Brain microvascular endothelial cell (primary cell): ENCODE measurements at regions not wholly inside any gene's neighbourhood (a gene's known extent, or its start where the extent isn't known, plus 50 kb on each side); places are given as distances from the start of the nearest gene placed in this dataset.

Experiments
- DNase-seq: peaks from one replicate; pipeline ENCODE4 v3.0.0-alpha.2; 2020
- H3K27ac ChIP-seq: fragments of 250-450 bp; sonication (Bioruptor Pico); 2 replicates; pipeline ENCODE4 v1.5.1; 2020; ENCODE audit warnings: mild to moderate bottlenecking, moderate library complexity
- H3K27me3 ChIP-seq: fragments of 250-450 bp; sonication (Bioruptor Pico); replicated peaks from 2 replicates; pipeline ENCODE4 v1.5.1; 2020; ENCODE audit warnings: mild to moderate bottlenecking
- H3K36me3 ChIP-seq: fragments of 250-450 bp; sonication (Bioruptor Pico); replicated peaks from 2 replicates; pipeline ENCODE4 v1.5.1; 2020; ENCODE audit warnings: mild to moderate bottlenecking
- H3K4me3 ChIP-seq: 2 replicates; pipeline ENCODE4 v1.5.1; 2011; ENCODE audit warnings: low read depth, mild to moderate bottlenecking, control low read depth, low read length, moderate library complexity
- in situ Hi-C: cut with HindIII; loops from 2 replicates; pipeline ENCODE4 v1.10.0; 2017; ENCODE audit warnings: low sequenced_read_pairs, low pct_ligation_motif_present
- TF ChIP-seq, protein P1 (sequence below): IDR thresholded peaks from 2 replicates; pipeline ENCODE4 v1.5.1; 2011; ENCODE audit warnings: low read depth, mild to moderate bottlenecking, moderate library complexity, low read length, control low read depth, inconsistent platforms; ENCODE audit errors: missing control alignments

DNA sequence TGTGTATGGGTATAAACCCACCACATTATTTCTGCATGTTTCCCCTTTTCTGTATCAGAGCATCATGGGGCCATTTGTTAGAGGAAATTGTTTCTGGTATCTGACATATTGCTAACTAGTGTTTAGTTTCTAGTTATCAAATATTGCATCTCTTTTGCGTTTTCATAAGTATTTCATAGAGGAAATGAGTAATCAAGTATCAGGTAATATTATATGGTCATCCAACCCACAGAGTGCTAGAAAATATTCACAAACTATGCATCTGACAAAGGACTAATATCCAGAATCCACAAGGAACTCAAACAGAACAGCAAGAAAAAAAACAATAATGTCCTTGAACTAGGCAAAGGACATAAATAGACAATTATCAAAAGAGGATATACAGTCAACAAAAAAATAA is 258.9 kb upstream of the LRIG3 start:
- Histone ChIP-seq H3K4me3 (no peak overlapping the region), H3K27ac (no peak overlapping the region), H3K36me3 (no peaks in the 10 kb centered on the region), H3K27me3 (no peaks in the 10 kb centered on the region)
- TF ChIP-seq, protein P1, sequence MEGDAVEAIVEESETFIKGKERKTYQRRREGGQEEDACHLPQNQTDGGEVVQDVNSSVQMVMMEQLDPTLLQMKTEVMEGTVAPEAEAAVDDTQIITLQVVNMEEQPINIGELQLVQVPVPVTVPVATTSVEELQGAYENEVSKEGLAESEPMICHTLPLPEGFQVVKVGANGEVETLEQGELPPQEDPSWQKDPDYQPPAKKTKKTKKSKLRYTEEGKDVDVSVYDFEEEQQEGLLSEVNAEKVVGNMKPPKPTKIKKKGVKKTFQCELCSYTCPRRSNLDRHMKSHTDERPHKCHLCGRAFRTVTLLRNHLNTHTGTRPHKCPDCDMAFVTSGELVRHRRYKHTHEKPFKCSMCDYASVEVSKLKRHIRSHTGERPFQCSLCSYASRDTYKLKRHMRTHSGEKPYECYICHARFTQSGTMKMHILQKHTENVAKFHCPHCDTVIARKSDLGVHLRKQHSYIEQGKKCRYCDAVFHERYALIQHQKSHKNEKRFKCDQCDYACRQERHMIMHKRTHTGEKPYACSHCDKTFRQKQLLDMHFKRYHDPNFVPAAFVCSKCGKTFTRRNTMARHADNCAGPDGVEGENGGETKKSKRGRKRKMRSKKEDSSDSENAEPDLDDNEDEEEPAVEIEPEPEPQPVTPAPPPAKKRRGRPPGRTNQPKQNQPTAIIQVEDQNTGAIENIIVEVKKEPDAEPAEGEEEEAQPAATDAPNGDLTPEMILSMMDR: no peak
- no peak for DNase-seq
- in situ Hi-C loops: no loop called here

DNA sequence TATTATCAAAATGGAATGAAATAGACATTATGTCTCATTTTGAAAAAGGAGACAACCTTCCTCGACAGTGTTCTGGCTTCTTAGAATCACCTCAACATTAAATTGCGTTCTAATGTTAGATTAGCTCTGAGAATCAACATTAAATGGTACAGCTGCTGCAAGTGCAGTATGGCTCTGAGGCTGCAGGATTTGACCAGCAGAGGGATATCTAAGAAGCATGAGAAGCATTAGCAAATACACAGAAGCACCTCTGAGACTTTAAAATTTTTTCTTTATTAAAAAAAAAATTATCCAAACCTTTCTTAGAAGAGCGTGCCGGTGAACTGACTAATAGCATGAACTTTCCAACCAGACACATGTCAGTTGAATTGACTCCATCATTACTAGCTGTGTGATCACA is 253.4 kb upstream of the LRIG3 start:
- no peak overlapping the region for H3K27ac ChIP-seq
- H3K27me3 ChIP-seq: no peaks in the 10 kb centered on the region
- no peak for DNase-seq
- H3K36me3 ChIP-seq: no peaks in the 10 kb centered on the region
- no peak overlapping the region for H3K4me3 ChIP-seq
- in situ Hi-C loops: no loop called here
- TF ChIP-seq, protein P1: peak; percentile 52

GRCh38 chr12:59168647-59169046 is 248.3 kb upstream of the LRIG3 start:
- TF ChIP-seq, protein P1: no peak
- in situ Hi-C loops: no loop called here
- Histone ChIP-seq H3K27ac (no peak overlapping the region), H3K36me3 (no peaks in the 10 kb centered on the region), H3K27me3 (no peaks in the 10 kb centered on the region), H3K4me3 (no peak overlapping the region)
- no peak for DNase-seq

DNA sequence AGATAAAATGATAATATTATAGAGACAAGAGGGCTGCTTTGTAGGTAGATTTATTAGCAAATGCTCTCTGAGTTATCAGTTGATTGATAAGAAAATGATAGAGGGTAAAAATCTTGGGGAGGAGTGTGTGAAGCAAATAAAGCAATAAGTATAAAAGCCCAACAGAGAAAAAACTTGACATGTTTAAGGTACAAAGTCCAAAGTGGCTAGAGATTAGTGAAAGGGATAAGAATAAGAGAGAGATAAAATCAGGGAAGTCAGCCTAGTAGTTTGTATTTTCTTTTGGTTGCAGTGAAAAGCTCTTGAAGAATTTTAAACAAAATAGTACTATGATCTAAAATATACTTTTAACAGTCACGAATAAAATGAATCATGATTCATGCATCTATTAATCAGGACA is 246.2 kb upstream of the LRIG3 start:
- Histone ChIP-seq H3K4me3 (no peak overlapping the region), H3K27me3 (no peaks in the 10 kb centered on the region), H3K36me3 (no peaks in the 10 kb centered on the region), H3K27ac (no peak overlapping the region)
- in situ Hi-C loops: no loop called here
- no peak for DNase-seq
- TF ChIP-seq, protein P1: no peak

DNA sequence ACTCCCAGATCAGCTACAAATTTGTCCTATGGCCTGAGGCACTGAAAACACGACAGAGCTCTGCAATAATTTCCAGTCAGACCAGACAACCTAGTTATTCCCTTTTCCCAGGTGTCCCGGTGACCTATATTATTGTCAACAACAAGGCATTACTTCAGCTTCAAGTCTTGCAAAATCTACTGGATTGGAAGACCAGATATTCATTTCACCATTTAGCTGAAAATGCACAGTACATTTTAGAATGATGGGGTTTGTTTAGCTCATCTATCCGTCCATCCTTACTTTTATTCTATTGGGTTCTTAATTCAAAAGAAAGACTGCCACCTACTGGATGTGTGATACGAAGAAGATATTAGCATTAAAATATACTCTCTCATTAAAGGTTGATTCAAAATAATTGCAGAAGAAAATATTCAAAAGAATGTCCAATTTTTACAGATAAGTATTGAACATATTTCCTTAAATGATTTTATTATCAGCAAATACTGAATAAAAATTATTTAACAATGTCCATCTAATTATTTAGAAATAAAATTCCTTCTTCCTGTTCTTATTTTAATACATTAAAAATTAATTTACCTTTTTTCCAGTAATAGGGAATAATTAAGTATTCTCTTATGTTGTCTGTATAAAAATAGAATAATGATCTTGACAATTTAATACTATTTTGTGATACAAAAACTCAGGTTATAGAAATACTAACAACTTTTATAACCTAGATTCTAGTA is 244.9 kb upstream of the LRIG3 start:
- DNase-seq: no peak
- Histone ChIP-seq H3K36me3 (no peaks in the 10 kb centered on the region), H3K27ac (peak overlapping the region; percentile 11), H3K27me3 (no peaks in the 10 kb centered on the region), H3K4me3 (no peak overlapping the region)
- in situ Hi-C loops: no loop called here
- TF ChIP-seq, protein P1: peak; percentile 27

DNA sequence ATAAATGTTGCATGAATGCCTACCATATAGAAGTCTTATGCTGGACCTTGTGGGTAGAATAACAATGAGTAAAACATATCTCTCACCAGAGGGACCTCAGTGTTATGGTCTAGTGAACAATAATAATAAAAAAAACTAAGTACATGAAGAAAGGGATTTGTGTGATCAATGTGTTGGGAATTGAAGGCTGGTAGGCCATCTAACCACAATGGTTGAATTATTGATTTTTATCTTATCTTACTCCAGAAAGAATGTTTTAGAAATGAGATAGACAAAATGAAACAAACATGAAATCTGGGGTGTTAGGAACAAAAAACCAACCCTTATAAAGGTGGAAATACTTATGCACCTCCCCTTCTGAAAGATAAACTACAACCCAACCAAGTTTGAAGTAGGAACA is 243.9 kb upstream of the LRIG3 start:
- in situ Hi-C loops: no loop called here
- TF ChIP-seq, protein P1: no peak
- H3K4me3 ChIP-seq: no peak overlapping the region
- no peaks in the 10 kb centered on the region for H3K27me3 ChIP-seq
- DNase-seq: peak; percentile 31
- H3K36me3 ChIP-seq: no peaks in the 10 kb centered on the region
- peak overlapping the region; percentile 11 for H3K27ac ChIP-seq
